GM23338 (cell line): ENCODE measurements at regions not wholly inside any gene's neighbourhood (a gene's known extent, or its start where the extent isn't known, plus 50 kb on each side); places are given as distances from the start of the nearest gene placed in this dataset.

ENCODE experiments used
- ATAC-seq: fragments of 200-7000 bp; cut with Tn5 transposase; 3 replicates; pipeline ENCODE4 v1.9.1; 2020
- DNase-seq: peaks from one replicate; pipeline ENCODE4 v3.0.0-alpha.2; 2015; ENCODE audit warnings: low spot score
- H2AFZ ChIP-seq: fragments of 200-600 bp; sonication (generic); 2 replicates; pipeline ENCODE4 v1.8.0; 2016; ENCODE audit warnings: antibody characterized with exemption, mild to moderate bottlenecking, moderate library complexity
- H3F3A ChIP-seq: fragments of 200-600 bp; sonication (generic); replicated peaks from 2 replicates; pipeline ENCODE4 v1.8.0; 2017; ENCODE audit warnings: antibody characterized with exemption, mixed run types, low read depth
- H3K27ac ChIP-seq: fragments of 200-600 bp; sonication (generic); 2 replicates; pipeline ENCODE4 v1.6.1; 2016; ENCODE audit warnings: low read depth
- H3K27me3 ChIP-seq: fragments of 200-600 bp; sonication (generic); 2 replicates; pipeline ENCODE4 v1.8.0; 2016; ENCODE audit warnings: mild to moderate bottlenecking, mixed run types, moderate library complexity; ENCODE audit not compliant: insufficient read depth
- H3K36me3 ChIP-seq: fragments of 200-600 bp; sonication (generic); 2 replicates; pipeline ENCODE4 v1.8.0; 2016; ENCODE audit warnings: mild to moderate bottlenecking; ENCODE audit not compliant: insufficient read depth
- H3K4me1 ChIP-seq: fragments of 200-600 bp; sonication (generic); 2 replicates; pipeline ENCODE4 v1.8.0; 2016; ENCODE audit warnings: mild to moderate bottlenecking, moderate library complexity; ENCODE audit not compliant: insufficient read depth
- H3K4me2 ChIP-seq: fragments of 200-600 bp; sonication (generic); 2 replicates; pipeline ENCODE4 v1.7.1; 2017; ENCODE audit warnings: mixed run types
- H3K4me3 ChIP-seq: fragments of 200-600 bp; sonication (generic); 2 replicates; pipeline ENCODE4 v1.6.1; 2016; ENCODE audit warnings: mixed run types
- H3K79me2 ChIP-seq: fragments of 200-600 bp; sonication (generic); replicated peaks from 2 replicates; pipeline ENCODE4 v1.8.0; 2017; ENCODE audit warnings: mild to moderate bottlenecking; ENCODE audit not compliant: insufficient read depth
- H3K9me2 ChIP-seq: fragments of 200-600 bp; sonication (generic); 2 replicates; pipeline ENCODE4 v1.8.0; 2017; ENCODE audit not compliant: insufficient read depth
- H4K20me1 ChIP-seq: fragments of 200-600 bp; sonication (generic); replicated peaks from 2 replicates; pipeline ENCODE4 v1.8.0; 2017; ENCODE audit warnings: mild to moderate bottlenecking; ENCODE audit not compliant: insufficient read depth
- H3K27ac Mint-ChIP-seq: 2 replicates; pipeline ENCODE4 v1.8.0; 2020; ENCODE audit warnings: inconsistent platforms, mild to moderate bottlenecking, moderate library complexity, mixed read lengths
- H3K27me3 Mint-ChIP-seq: 3 replicates; pipeline ENCODE4 v1.8.0; 2022; ENCODE audit warnings: low read depth, mild to moderate bottlenecking, moderate library complexity, mixed read lengths, inconsistent platforms; ENCODE audit not compliant: insufficient read depth, poor library complexity
- H3K36me3 Mint-ChIP-seq: 3 replicates; pipeline ENCODE4 v1.8.0; 2021; ENCODE audit warnings: low read depth, mild to moderate bottlenecking, inconsistent platforms, moderate library complexity, mixed read lengths
- H3K4me1 Mint-ChIP-seq: 3 replicates; pipeline ENCODE4 v1.8.0; 2020; ENCODE audit warnings: mild to moderate bottlenecking, inconsistent platforms, mixed read lengths
- H3K4me3 Mint-ChIP-seq: 3 replicates; pipeline ENCODE4 v1.8.0; 2021; ENCODE audit warnings: moderate library complexity, mild to moderate bottlenecking, inconsistent platforms, mixed read lengths
- H3K9me3 Mint-ChIP-seq: 3 replicates; pipeline ENCODE4 v1.8.0; 2020; ENCODE audit warnings: moderate library complexity, mild to moderate bottlenecking, inconsistent platforms, mixed read lengths
- CREB1 ChIP-seq: fragments of 250-450 bp; sonication (Bioruptor Pico); IDR thresholded peaks from 2 replicates; pipeline ENCODE4 v1.5.0; 2020; ENCODE audit warnings: low read depth, mild to moderate bottlenecking, moderate library complexity
- EZH2 ChIP-seq: fragments of 200-600 bp; sonication (generic); IDR thresholded peaks from one replicate; pipeline ENCODE4 v1.8.0; 2017; ENCODE audit warnings: antibody characterized with exemption, mild to moderate bottlenecking, low read depth; ENCODE audit not compliant: unreplicated experiment
- EZH2phosphoT487 ChIP-seq: fragments of 200-600 bp; sonication (generic); IDR thresholded peaks from one replicate; pipeline ENCODE4 v1.8.1; 2018; ENCODE audit warnings: antibody characterized with exemption; ENCODE audit not compliant: unreplicated experiment
- JUNB ChIP-seq: IDR thresholded peaks from one replicate; pipeline ENCODE4 v1.6.1; 2016; ENCODE audit warnings: antibody characterized with exemption; ENCODE audit not compliant: unreplicated experiment
- NANOG ChIP-seq: IDR thresholded peaks from 2 replicates; pipeline ENCODE4 v1.6.1; 2016; ENCODE audit warnings: antibody characterized with exemption, borderline replicate concordance
- STAT1 ChIP-seq: IDR thresholded peaks from one replicate; pipeline ENCODE4 v1.6.1; 2016; ENCODE audit warnings: antibody characterized with exemption; ENCODE audit not compliant: unreplicated experiment
- ZNF114 ChIP-seq: fragments of 250-450 bp; sonication (Bioruptor Pico); IDR thresholded peaks from 2 replicates; pipeline ENCODE4 v1.5.0; 2020; ENCODE audit warnings: mild to moderate bottlenecking, moderate library complexity
- ZNF331 ChIP-seq: fragments of 250-450 bp; sonication (Bioruptor Pico); IDR thresholded peaks from 2 replicates; pipeline ENCODE4 v1.5.0; 2020; ENCODE audit warnings: low read depth, mild to moderate bottlenecking, moderate library complexity
- TF ChIP-seq, protein P1 (sequence below): fragments of 250-450 bp; sonication (Bioruptor Pico); IDR thresholded peaks from 2 replicates; pipeline ENCODE4 v1.5.0; 2020; ENCODE audit warnings: mild to moderate bottlenecking, moderate library complexity
- TF ChIP-seq, protein P2 (sequence below): IDR thresholded peaks from one replicate; pipeline ENCODE4 v1.6.1; 2018; ENCODE audit warnings: antibody characterized with exemption; ENCODE audit not compliant: unreplicated experiment

DNA sequence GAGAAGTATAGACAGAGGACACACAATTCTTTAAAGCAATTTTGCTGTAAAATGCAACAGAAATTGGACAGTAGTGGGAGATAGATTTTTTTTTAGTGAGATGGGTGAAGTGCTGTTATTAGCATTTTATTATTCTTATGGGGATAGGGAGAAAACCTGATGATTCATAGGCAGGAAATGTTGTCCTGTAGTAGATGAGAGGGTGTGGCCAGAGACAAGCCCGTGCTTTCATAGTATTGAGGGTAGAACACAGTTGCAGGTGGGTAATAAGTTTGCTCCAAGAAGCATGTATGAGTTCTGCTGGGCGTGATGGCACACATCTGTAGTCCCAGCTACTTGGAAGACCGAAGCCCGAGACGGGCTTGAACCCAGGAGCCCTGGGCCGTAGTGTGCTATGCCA, 128.3 kb upstream of the ARHGAP28 start:
- Histone ChIP-seq H3K27ac (no peak overlapping the region), H3K4me1 (peaks cover 14% of the 10 kb centered on the region), H2AFZ (no peak overlapping the region), H3K4me2 (no peak overlapping the region), H3F3A (no peaks in the 10 kb centered on the region), H3K36me3 (no peaks in the 10 kb centered on the region), H4K20me1 (no peaks in the 10 kb centered on the region), H3K27me3 (no peaks in the 10 kb centered on the region), H3K79me2 (no peaks in the 10 kb centered on the region), H3K9me2 (peaks cover 8% of the 10 kb centered on the region; the same call in 1 of the 2 replicates), H3K4me3 (no peak overlapping the region)
- Mint-ChIP-seq H3K27ac (no peak overlapping the region), H3K4me1 (peaks cover 5% of the 10 kb centered on the region), H3K9me3 (no peaks in the 10 kb centered on the region), H3K4me3 (no peak overlapping the region), H3K27me3 (peaks cover 2% of the 10 kb centered on the region), H3K36me3 (no peaks in the 10 kb centered on the region)
- no peak for DNase-seq
- ATAC-seq, result no peak
- no peak for TF ChIP-seq EZH2
- no peak for TF ChIP-seq JUNB
- TF ChIP-seq ZNF331 (CRISPR knock-in tag), result no peak
- TF ChIP-seq, protein P1, sequence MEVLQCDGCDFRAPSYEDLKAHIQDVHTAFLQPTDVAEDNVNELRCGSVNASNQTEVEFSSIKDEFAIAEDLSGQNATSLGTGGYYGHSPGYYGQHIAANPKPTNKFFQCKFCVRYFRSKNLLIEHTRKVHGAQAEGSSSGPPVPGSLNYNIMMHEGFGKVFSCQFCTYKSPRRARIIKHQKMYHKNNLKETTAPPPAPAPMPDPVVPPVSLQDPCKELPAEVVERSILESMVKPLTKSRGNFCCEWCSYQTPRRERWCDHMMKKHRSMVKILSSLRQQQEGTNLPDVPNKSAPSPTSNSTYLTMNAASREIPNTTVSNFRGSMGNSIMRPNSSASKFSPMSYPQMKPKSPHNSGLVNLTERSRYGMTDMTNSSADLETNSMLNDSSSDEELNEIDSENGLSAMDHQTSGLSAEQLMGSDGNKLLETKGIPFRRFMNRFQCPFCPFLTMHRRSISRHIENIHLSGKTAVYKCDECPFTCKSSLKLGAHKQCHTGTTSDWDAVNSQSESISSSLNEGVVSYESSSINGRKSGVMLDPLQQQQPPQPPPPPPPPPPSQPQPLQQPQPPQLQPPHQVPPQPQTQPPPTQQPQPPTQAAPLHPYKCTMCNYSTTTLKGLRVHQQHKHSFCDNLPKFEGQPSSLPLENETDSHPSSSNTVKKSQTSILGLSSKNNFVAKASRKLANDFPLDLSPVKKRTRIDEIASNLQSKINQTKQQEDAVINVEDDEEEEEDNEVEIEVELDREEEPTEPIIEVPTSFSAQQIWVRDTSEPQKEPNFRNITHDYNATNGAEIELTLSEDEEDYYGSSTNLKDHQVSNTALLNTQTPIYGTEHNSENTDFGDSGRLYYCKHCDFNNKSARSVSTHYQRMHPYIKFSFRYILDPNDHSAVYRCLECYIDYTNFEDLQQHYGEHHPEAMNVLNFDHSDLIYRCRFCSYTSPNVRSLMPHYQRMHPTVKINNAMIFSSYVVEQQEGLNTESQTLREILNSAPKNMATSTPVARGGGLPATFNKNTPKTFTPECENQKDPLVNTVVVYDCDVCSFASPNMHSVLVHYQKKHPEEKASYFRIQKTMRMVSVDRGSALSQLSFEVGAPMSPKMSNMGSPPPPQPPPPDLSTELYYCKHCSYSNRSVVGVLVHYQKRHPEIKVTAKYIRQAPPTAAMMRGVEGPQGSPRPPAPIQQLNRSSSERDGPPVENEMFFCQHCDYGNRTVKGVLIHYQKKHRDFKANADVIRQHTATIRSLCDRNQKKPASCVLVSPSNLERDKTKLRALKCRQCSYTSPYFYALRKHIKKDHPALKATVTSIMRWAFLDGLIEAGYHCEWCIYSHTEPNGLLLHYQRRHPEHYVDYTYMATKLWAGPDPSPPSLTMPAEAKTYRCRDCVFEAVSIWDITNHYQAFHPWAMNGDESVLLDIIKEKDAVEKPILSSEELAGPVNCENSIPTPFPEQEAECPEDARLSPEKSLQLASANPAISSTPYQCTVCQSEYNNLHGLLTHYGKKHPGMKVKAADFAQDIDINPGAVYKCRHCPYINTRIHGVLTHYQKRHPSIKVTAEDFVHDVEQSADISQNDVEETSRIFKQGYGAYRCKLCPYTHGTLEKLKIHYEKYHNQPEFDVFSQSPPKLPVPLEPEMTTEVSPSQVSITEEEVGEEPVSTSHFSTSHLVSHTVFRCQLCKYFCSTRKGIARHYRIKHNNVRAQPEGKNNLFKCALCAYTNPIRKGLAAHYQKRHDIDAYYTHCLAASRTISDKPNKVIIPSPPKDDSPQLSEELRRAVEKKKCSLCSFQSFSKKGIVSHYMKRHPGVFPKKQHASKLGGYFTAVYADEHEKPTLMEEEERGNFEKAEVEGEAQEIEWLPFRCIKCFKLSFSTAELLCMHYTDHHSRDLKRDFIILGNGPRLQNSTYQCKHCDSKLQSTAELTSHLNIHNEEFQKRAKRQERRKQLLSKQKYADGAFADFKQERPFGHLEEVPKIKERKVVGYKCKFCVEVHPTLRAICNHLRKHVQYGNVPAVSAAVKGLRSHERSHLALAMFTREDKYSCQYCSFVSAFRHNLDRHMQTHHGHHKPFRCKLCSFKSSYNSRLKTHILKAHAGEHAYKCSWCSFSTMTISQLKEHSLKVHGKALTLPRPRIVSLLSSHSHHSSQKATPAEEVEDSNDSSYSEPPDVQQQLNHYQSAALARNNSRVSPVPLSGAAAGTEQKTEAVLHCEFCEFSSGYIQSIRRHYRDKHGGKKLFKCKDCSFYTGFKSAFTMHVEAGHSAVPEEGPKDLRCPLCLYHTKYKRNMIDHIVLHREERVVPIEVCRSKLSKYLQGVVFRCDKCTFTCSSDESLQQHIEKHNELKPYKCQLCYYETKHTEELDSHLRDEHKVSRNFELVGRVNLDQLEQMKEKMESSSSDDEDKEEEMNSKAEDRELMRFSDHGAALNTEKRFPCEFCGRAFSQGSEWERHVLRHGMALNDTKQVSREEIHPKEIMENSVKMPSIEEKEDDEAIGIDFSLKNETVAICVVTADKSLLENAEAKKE (CRISPR knock-in tag), result no peak
- TF ChIP-seq EZH2phosphoT487, result no peak
- TF ChIP-seq STAT1, result no peak
- no peak for TF ChIP-seq CREB1 (CRISPR knock-in tag)
- no peak for TF ChIP-seq ZNF114 (CRISPR knock-in tag)
- no peak for TF ChIP-seq NANOG
- TF ChIP-seq, protein P2, sequence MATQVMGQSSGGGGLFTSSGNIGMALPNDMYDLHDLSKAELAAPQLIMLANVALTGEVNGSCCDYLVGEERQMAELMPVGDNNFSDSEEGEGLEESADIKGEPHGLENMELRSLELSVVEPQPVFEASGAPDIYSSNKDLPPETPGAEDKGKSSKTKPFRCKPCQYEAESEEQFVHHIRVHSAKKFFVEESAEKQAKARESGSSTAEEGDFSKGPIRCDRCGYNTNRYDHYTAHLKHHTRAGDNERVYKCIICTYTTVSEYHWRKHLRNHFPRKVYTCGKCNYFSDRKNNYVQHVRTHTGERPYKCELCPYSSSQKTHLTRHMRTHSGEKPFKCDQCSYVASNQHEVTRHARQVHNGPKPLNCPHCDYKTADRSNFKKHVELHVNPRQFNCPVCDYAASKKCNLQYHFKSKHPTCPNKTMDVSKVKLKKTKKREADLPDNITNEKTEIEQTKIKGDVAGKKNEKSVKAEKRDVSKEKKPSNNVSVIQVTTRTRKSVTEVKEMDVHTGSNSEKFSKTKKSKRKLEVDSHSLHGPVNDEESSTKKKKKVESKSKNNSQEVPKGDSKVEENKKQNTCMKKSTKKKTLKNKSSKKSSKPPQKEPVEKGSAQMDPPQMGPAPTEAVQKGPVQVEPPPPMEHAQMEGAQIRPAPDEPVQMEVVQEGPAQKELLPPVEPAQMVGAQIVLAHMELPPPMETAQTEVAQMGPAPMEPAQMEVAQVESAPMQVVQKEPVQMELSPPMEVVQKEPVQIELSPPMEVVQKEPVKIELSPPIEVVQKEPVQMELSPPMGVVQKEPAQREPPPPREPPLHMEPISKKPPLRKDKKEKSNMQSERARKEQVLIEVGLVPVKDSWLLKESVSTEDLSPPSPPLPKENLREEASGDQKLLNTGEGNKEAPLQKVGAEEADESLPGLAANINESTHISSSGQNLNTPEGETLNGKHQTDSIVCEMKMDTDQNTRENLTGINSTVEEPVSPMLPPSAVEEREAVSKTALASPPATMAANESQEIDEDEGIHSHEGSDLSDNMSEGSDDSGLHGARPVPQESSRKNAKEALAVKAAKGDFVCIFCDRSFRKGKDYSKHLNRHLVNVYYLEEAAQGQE, result no peak
